Smooth muscle cell (in vitro differentiated cells): ENCODE measurements at regions not wholly inside any gene's neighbourhood (a gene's known extent, or its start where the extent isn't known, plus 50 kb on each side); places are given as distances from the start of the nearest gene placed in this dataset.

Experiments
- DNase-seq: peaks from one replicate; lab custom pipeline; 2025; ENCODE audit not compliant: unreplicated experiment; lab: John Stamatoyannopoulos, UW
- H2AFZ ChIP-seq: fragments of 200-600 bp; sonication (generic); 2 replicates; pipeline ENCODE4 v1.6.0; 2016; ENCODE audit warnings: antibody characterized with exemption, low read depth, mild to moderate bottlenecking
- H3F3A ChIP-seq: fragments of 200-600 bp; sonication (generic); 2 replicates; pipeline ENCODE4 v1.6.0; 2017; ENCODE audit warnings: antibody characterized with exemption, low read depth
- H3K27ac ChIP-seq: fragments of 200-600 bp; sonication (generic); 2 replicates; pipeline ENCODE4 v1.5.1; 2016; ENCODE audit warnings: low read depth, mild to moderate bottlenecking
- H3K27me3 ChIP-seq: fragments of 200-600 bp; sonication (generic); 2 replicates; pipeline ENCODE4 v1.6.1; 2016; ENCODE audit warnings: low read depth, mild to moderate bottlenecking
- H3K36me3 ChIP-seq: fragments of 200-600 bp; sonication (generic); 2 replicates; pipeline ENCODE4 v1.5.1; 2016; ENCODE audit warnings: low read depth
- H3K4me1 ChIP-seq: fragments of 200-600 bp; sonication (generic); 2 replicates; pipeline ENCODE4 v1.5.1; 2016; ENCODE audit warnings: low read depth
- H3K4me2 ChIP-seq: fragments of 200-600 bp; sonication (generic); 2 replicates; pipeline ENCODE4 v1.6.0; 2016; ENCODE audit warnings: mild to moderate bottlenecking
- H3K4me3 ChIP-seq: fragments of 200-600 bp; sonication (generic); 2 replicates; pipeline ENCODE4 v1.5.1; 2016; ENCODE audit warnings: mild to moderate bottlenecking
- H3K79me2 ChIP-seq: fragments of 200-600 bp; sonication (generic); 2 replicates; pipeline ENCODE4 v1.6.0; 2016; ENCODE audit warnings: low read depth, mild to moderate bottlenecking
- H3K9ac ChIP-seq: fragments of 200-600 bp; sonication (generic); 2 replicates; pipeline ENCODE4 v1.6.0; 2016; ENCODE audit warnings: low read depth
- H3K9me3 ChIP-seq: fragments of 200-600 bp; sonication (generic); replicated peaks from 2 replicates; pipeline ENCODE4 v1.5.1; 2016; ENCODE audit warnings: low read depth
- H4K20me1 ChIP-seq: fragments of 200-600 bp; sonication (generic); 2 replicates; pipeline ENCODE4 v1.6.0; 2016; ENCODE audit warnings: low read depth
- WGBS: methylation state at CpG from one replicate; pipeline ENCODE4 v1.1.7; 2016; ENCODE audit warnings: low lambda C conversion rate; 5-methylcytosine and 5-hydroxymethylcytosine counted together
- TF ChIP-seq, protein P1 (sequence below): fragments of 200-600 bp; sonication (generic); IDR thresholded peaks from 2 replicates; pipeline ENCODE4 v1.5.1; 2017; ENCODE audit warnings: borderline replicate concordance, mild to moderate bottlenecking, antibody characterized with exemption; ENCODE audit not compliant: insufficient read depth, poor library complexity, severe bottlenecking

- TF ChIP-seq, protein P1, sequence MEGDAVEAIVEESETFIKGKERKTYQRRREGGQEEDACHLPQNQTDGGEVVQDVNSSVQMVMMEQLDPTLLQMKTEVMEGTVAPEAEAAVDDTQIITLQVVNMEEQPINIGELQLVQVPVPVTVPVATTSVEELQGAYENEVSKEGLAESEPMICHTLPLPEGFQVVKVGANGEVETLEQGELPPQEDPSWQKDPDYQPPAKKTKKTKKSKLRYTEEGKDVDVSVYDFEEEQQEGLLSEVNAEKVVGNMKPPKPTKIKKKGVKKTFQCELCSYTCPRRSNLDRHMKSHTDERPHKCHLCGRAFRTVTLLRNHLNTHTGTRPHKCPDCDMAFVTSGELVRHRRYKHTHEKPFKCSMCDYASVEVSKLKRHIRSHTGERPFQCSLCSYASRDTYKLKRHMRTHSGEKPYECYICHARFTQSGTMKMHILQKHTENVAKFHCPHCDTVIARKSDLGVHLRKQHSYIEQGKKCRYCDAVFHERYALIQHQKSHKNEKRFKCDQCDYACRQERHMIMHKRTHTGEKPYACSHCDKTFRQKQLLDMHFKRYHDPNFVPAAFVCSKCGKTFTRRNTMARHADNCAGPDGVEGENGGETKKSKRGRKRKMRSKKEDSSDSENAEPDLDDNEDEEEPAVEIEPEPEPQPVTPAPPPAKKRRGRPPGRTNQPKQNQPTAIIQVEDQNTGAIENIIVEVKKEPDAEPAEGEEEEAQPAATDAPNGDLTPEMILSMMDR: no peak
- WGBS: 94% methylated on average over 11 of the region's 11 CpGs
- Histone ChIP-seq H3K27ac (no peak overlapping the region), H3K9ac (no peak overlapping the region), H3K9me3 (no peaks in the 10 kb centered on the region), H3K4me1 (no peaks in the 10 kb centered on the region), H3K4me2 (no peak overlapping the region), H4K20me1 (no peaks in the 10 kb centered on the region), H2AFZ (no peak overlapping the region), H3F3A (no peaks in the 10 kb centered on the region), H3K36me3 (no peaks in the 10 kb centered on the region), H3K4me3 (no peak overlapping the region), H3K27me3 (no peaks in the 10 kb centered on the region), H3K79me2 (no peaks in the 10 kb centered on the region)
- DNase-seq: no peak
Measured at GRCh38 chr1:113191579-113192076, 118.6 kb downstream of the LRIG2 start.

DNA sequence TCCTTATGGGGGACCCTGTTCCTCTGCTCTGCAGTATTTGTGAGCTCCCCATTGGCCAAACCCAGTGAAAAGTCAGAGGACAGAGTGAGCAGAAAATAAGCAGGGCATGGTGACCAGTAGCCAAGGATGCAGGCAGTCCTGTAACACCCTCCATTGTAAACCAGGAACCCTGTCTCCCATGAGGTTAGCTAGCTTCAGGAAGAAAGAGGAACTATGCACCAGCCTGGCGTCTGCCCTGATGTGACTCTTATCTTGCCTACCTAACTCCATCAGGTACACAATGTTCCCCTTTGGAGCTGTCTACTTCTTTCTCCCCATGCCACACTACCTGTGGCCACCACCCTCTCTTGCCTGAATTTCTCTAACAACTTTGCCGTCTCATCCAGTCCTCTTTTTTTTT is 119.2 kb downstream of the LRIG2 start:
- H3K36me3 ChIP-seq: no peaks in the 10 kb centered on the region
- H4K20me1 ChIP-seq: no peaks in the 10 kb centered on the region
- H3K4me2 ChIP-seq: no peak overlapping the region
- H3K27me3 ChIP-seq: no peaks in the 10 kb centered on the region
- 95% methylated on average over 2 of the region's 2 CpGs for WGBS
- no peak overlapping the region for H3K9ac ChIP-seq
- H3F3A ChIP-seq: no peaks in the 10 kb centered on the region
- TF ChIP-seq, protein P1: no peak
- H3K79me2 ChIP-seq: no peaks in the 10 kb centered on the region
- H2AFZ ChIP-seq: no peak overlapping the region
- H3K4me3 ChIP-seq: no peak overlapping the region
- no peaks in the 10 kb centered on the region for H3K4me1 ChIP-seq
- no peaks in the 10 kb centered on the region for H3K9me3 ChIP-seq
- no peak for DNase-seq
- H3K27ac ChIP-seq: no peak overlapping the region

DNA sequence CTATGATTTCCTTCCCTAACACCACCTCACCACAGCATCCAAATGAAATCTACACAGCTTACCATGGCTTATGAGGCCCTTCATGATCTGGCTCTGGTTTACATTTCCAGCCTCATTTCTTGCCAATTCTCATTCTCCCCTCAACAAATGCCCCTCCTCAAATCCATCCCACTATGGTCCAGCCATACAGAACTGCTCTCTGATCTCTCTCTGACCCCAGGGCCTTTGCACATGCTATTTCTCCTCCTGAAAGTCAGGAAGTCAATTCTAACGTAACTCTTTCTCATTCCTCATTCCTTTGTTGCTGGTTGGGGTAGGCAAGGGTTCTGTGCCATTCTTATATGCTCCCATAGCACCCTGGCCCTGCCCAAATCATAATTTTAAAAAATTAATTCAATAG is 120.0 kb downstream of the LRIG2 start:
- 78% methylated on average over 1 of the region's 1 CpG for WGBS
- no peaks in the 10 kb centered on the region for H4K20me1 ChIP-seq
- no peaks in the 10 kb centered on the region for H3K79me2 ChIP-seq
- H3K27ac ChIP-seq: no peak overlapping the region
- no peaks in the 10 kb centered on the region for H3F3A ChIP-seq
- no peak overlapping the region for H3K4me3 ChIP-seq
- no peak for DNase-seq
- H3K9me3 ChIP-seq: no peaks in the 10 kb centered on the region
- no peaks in the 10 kb centered on the region for H3K36me3 ChIP-seq
- H3K9ac ChIP-seq: no peak overlapping the region
- no peak overlapping the region for H2AFZ ChIP-seq
- no peaks in the 10 kb centered on the region for H3K4me1 ChIP-seq
- no peaks in the 10 kb centered on the region for H3K27me3 ChIP-seq
- no peak overlapping the region for H3K4me2 ChIP-seq
- TF ChIP-seq, protein P1: no peak

GRCh38 chr1:113194846-113195830 is 122.1 kb downstream of the LRIG2 start:
- no peak overlapping the region for H3K4me2 ChIP-seq
- DNase-seq: no peak
- TF ChIP-seq, protein P1: no peak
- no peaks in the 10 kb centered on the region for H3K36me3 ChIP-seq
- H4K20me1 ChIP-seq: no peaks in the 10 kb centered on the region
- H3K79me2 ChIP-seq: no peaks in the 10 kb centered on the region
- no peaks in the 10 kb centered on the region for H3K27me3 ChIP-seq
- H3K4me1 ChIP-seq: peaks cover 7% of the 10 kb centered on the region
- no peaks in the 10 kb centered on the region for H3F3A ChIP-seq
- H3K9me3 ChIP-seq: no peaks in the 10 kb centered on the region
- no peak overlapping the region for H3K4me3 ChIP-seq
- no peak overlapping the region for H3K27ac ChIP-seq
- 87% methylated on average over 18 of the region's 18 CpGs for WGBS
- H2AFZ ChIP-seq: no peak overlapping the region
- H3K9ac ChIP-seq: no peak overlapping the region
